ENCODE measurements at regions not wholly inside any gene's neighbourhood (a gene's known extent, or its start where the extent isn't known, plus 50 kb on each side); places are given as distances from the start of the nearest gene placed in this dataset.

GRCh38 chr6:169955731-169956437, 204.5 kb downstream of the ERMARD start:
- no peak for TF ChIP-seq CTCF (IDR thresholded peaks at IDR 0.05; ENCODE audit: borderline replicate concordance, extremely low read depth, low read length, poor library complexity, severe bottlenecking)
- TF ChIP-seq EZH2 (IDR thresholded peaks at IDR 0.05; ENCODE audit: borderline replicate concordance, low read depth, low read length, severe bottlenecking), result no peak

All from DND-41 (cell line).